A673 (cell line): ENCODE measurements at regions not wholly inside any gene's neighbourhood (a gene's known extent, or its start where the extent isn't known, plus 50 kb on each side); places are given as distances from the start of the nearest gene placed in this dataset.

Experiments used
- BruUV-seq: library from RNA; stranded (reverse); fragments of 400-500 nt; replicated peaks from 2 replicates; lab custom pipeline; 2021; lab: Mats Ljungman, UMichigan
- CTCF ChIA-PET: fragments of 300-600 bp; sonication (Branson Sonifier 250); formaldehyde crosslinking; loops from one replicate; lab custom pipeline; 2022; ENCODE audit warnings: antibody characterized with exemption; lab: Charles Lee
- POLR2A ChIA-PET: fragments of 300-600 bp; sonication (Branson Sonifier 250); formaldehyde crosslinking; loops from one replicate; lab custom pipeline; 2022; ENCODE audit warnings: antibody characterized with exemption; ENCODE audit not compliant: low non-redundant PET; lab: Charles Lee
- DNase-seq: peaks from one replicate; pipeline ENCODE4 v3.0.0-alpha.2; 2015; ENCODE audit warnings: low spot score
- H3K27ac ChIP-seq: fragments of 200-600 bp; sonication (generic); 2 replicates; pipeline ENCODE4 v1.5.1; 2016; ENCODE audit warnings: mixed run types, low read depth, mild to moderate bottlenecking, mixed read lengths, antibody characterized with exemption, low read length; ENCODE audit not compliant: poor library complexity, severe bottlenecking
- H3K27me3 ChIP-seq: fragments of 200-600 bp; sonication (generic); replicated peaks from 2 replicates; pipeline ENCODE4 v1.6.1; 2017; ENCODE audit warnings: mixed run types, low read depth, mild to moderate bottlenecking, mixed read lengths, antibody characterized with exemption, low read length; ENCODE audit not compliant: insufficient read depth, poor library complexity
- H3K36me3 ChIP-seq: fragments of 200-600 bp; sonication (generic); 2 replicates; pipeline ENCODE4 v1.6.1; 2016; ENCODE audit warnings: mixed run types, mild to moderate bottlenecking, mixed read lengths, antibody characterized with exemption, low read length; ENCODE audit not compliant: insufficient read depth, poor library complexity, severe bottlenecking
- H3K4me1 ChIP-seq: fragments of 200-600 bp; sonication (generic); 2 replicates; pipeline ENCODE4 v1.6.1; 2017; ENCODE audit warnings: mixed run types, mild to moderate bottlenecking, mixed read lengths, antibody characterized with exemption, low read length; ENCODE audit not compliant: insufficient read depth, poor library complexity, severe bottlenecking
- H3K4me3 ChIP-seq: fragments of 200-600 bp; sonication (generic); 2 replicates; pipeline ENCODE4 v1.5.1; 2016; ENCODE audit warnings: low read depth, mixed run types, mild to moderate bottlenecking, mixed read lengths, low read length; ENCODE audit not compliant: poor library complexity, severe bottlenecking
- H3K9me3 ChIP-seq: fragments of 200-600 bp; sonication (generic); 2 replicates; pipeline ENCODE4 v1.6.1; 2016; ENCODE audit warnings: mixed run types, low read depth, mild to moderate bottlenecking, mixed read lengths, antibody characterized with exemption, low read length; ENCODE audit not compliant: poor library complexity, severe bottlenecking
- EZH2 ChIP-seq: fragments of 200-600 bp; sonication (generic); IDR thresholded peaks from 2 replicates; pipeline ENCODE4 v1.6.1; 2017; ENCODE audit warnings: borderline replicate concordance, low read depth, mild to moderate bottlenecking, mixed read lengths, antibody characterized with exemption, low read length; ENCODE audit not compliant: poor library complexity, severe bottlenecking
- intact Hi-C: fragments of 100-400 bp; cut with micrococcal nuclease; formaldehyde crosslinking; loops from one replicate; pipeline ENCODE4 v1.10.0; 2022; ENCODE audit not compliant: unreplicated experiment
- TF ChIP-seq, protein P1 (sequence below): fragments of 300-800, 200-600 bp; sonication (generic); conservative IDR thresholded peaks from 2 replicates; pipeline ENCODE4 v1.5.1; 2017; ENCODE audit warnings: low read depth, mild to moderate bottlenecking, antibody characterized with exemption, low read length, moderate library complexity, mixed read lengths

DNA sequence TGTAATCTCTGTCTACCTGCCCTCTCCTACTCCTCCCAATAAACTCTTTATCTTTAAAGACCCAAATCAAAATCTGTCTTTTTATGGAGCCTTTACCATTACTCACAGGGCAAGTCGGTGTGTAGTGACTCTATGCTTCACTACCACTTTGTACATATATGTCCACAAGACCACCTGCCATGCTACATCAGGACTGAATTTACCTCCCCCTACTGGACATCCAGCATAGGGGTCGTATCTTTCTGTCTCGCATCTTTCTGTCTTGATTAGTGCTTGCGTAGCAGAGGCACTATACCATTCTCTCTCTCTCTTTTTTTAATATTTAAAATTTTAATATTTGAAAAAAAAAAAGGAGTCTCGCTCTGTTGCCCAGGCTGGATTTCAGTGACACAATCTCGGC lies 587.5 kb downstream of the SOX5 start:
- no peaks in the 10 kb centered on the region for H3K27me3 ChIP-seq
- CTCF ChIA-PET = no interaction called here
- H3K9me3 ChIP-seq = no peaks in the 10 kb centered on the region
- H3K4me3 ChIP-seq = no peak overlapping the region
- no peak for TF ChIP-seq EZH2
- TF ChIP-seq, protein P1, sequence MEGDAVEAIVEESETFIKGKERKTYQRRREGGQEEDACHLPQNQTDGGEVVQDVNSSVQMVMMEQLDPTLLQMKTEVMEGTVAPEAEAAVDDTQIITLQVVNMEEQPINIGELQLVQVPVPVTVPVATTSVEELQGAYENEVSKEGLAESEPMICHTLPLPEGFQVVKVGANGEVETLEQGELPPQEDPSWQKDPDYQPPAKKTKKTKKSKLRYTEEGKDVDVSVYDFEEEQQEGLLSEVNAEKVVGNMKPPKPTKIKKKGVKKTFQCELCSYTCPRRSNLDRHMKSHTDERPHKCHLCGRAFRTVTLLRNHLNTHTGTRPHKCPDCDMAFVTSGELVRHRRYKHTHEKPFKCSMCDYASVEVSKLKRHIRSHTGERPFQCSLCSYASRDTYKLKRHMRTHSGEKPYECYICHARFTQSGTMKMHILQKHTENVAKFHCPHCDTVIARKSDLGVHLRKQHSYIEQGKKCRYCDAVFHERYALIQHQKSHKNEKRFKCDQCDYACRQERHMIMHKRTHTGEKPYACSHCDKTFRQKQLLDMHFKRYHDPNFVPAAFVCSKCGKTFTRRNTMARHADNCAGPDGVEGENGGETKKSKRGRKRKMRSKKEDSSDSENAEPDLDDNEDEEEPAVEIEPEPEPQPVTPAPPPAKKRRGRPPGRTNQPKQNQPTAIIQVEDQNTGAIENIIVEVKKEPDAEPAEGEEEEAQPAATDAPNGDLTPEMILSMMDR = peak; percentile 36
- intact Hi-C loops = no loop called here
- DNase-seq = peak; percentile 17
- POLR2A ChIA-PET = no interaction called here
- H3K27ac ChIP-seq = no peak overlapping the region
- no peaks in the 10 kb centered on the region for H3K4me1 ChIP-seq
- no peaks in the 10 kb centered on the region for H3K36me3 ChIP-seq
- BruUV-seq = no TSS peak

DNA sequence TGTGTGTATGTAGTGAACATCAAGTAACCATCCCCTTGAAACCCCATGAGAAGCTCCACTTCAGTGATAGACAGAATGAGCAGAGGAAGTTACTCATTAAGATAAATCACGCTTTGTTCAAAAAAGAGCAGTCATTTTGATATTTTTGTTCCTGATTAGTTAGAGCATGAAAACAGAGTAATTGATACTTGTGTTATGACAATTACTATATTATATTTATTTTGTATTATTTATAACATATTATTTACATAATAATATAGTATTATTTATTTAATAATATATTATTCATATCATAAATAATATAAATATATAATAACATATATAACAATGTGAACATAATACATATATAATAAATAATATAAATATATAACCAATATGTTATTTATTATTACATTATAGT lies 580.9 kb downstream of the SOX5 start:
- Histone ChIP-seq H3K36me3 (no peaks in the 10 kb centered on the region), H3K27ac (no peak overlapping the region), H3K27me3 (no peaks in the 10 kb centered on the region), H3K4me3 (no peak overlapping the region), H3K9me3 (no peaks in the 10 kb centered on the region), H3K4me1 (no peaks in the 10 kb centered on the region)
- TF ChIP-seq, protein P1 = no peak
- no peak for TF ChIP-seq EZH2
- POLR2A ChIA-PET = no interaction called here
- intact Hi-C loops = no loop called here
- no TSS peak for BruUV-seq
- CTCF ChIA-PET = no interaction called here
- DNase-seq = no peak

DNA sequence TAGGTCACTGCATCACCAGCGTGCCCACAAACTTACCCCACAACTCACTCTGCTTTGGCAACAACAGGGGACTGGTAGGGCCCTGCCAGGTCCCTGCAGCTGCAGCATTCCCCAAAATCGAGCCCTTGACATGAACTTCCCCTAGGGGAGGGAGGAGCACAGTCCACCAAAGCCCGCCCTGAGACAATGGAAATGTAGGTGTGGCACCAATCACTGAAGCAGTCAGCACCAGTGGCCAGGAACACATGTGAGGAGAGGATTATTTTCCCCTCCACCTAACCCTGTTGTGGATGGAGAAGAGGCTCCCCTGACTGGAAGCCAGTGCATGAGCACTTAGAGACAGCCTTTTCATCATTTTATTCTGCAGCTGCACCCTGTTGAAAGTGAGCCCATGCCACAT lies 573.8 kb downstream of the SOX5 start:
- peaks cover 7% of the 10 kb centered on the region for H3K9me3 ChIP-seq
- no peak for DNase-seq
- intact Hi-C loops = no loop called here
- H3K4me1 ChIP-seq = no peaks in the 10 kb centered on the region
- BruUV-seq = no TSS peak
- no peaks in the 10 kb centered on the region for H3K27me3 ChIP-seq
- POLR2A ChIA-PET = no interaction called here
- H3K36me3 ChIP-seq = no peaks in the 10 kb centered on the region
- CTCF ChIA-PET = no interaction called here
- no peak overlapping the region for H3K27ac ChIP-seq
- TF ChIP-seq, protein P1 = no peak
- TF ChIP-seq EZH2 = no peak
- no peak overlapping the region for H3K4me3 ChIP-seq
